ENCODE measurements at regions not wholly inside any gene's neighbourhood (a gene's known extent, or its start where the extent isn't known, plus 50 kb on each side); places are given as distances from the start of the nearest gene placed in this dataset.

DNA sequence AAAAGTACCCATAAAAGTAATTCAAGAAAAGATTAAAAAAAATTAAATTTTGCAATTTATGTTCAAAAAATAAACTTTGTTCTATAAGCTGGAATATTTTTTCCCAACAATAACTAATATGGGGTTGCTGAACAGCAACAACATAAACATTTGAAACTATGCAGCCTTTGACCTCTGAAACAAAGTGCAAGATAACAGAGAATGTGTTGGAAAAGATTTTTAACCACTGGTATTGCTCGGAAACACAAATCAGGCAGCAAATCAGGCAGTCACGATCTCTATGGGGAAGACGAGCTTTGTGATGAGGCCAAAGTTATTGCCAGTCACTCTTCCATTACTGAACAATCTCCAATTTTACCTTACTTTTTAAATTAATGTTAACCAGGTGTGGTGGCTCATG lies 332.1 kb downstream of the PABPC4L start:
- no peak for DNase-seq (ENCODE audit: low read depth)

GRCh38 chr4:133868856-133869255 lies 332.7 kb downstream of the PABPC4L start:
- no peak for DNase-seq (ENCODE audit: low read depth)

GRCh38 chr4:133866328-133866699 lies 335.3 kb downstream of the PABPC4L start:
- no peak for DNase-seq (ENCODE audit: low read depth)

DNA sequence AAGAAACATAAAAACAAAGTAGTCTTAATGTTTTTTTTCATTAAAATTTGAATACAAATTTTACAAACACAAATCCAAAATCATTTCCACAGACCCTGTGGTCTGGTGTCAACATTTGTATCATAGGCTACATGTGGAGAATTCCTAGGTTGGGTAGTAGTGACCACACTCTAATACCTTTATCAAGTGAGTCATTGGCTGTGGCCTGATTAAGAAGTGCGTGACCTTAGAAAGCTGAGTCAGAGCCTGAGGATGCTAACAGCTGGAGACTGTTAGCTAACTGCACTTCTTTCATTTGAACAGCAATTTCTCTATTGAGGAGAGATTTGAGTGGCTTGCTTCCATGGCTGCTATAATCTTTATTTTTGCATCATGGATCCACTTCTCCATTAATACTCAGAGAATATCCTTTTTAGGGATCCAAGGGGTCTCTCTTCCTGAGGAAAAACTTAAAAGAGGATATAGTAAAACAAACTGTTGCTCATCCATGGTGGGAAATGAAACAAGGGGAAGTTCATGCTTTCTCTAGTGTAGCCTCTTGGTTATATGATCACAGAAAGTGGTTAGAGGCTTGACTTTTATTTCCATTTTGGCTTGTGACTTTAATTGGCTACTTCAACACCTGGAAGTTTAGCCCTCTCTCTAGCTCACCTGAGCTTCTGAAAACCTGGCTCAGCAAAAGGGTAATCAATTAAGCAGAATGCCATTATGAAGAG lies 335.8 kb downstream of the PABPC4L start:
- peak; percentile 89 for DNase-seq (ENCODE audit: low read depth)

DNA sequence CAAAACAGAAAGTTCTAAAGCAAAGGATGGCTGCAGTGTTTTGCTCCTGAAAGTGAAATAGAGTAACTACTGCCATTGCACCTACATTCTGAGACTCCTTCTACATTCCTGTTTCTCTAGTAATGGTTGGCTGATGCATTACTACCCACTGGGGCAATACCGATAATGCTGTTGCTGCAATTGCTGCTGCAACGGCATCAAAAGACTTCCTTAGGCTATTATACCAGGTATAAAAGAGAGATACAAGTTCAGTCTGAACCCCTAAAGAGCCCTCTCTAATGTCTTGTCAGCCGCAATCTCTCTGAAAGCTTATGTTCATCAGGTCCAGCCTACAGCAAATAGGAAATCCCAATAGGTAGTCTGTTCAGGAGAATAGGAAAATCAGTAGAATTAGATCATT lies 338.4 kb downstream of the PABPC4L start:
- no peak for DNase-seq (ENCODE audit: low read depth)

DNA sequence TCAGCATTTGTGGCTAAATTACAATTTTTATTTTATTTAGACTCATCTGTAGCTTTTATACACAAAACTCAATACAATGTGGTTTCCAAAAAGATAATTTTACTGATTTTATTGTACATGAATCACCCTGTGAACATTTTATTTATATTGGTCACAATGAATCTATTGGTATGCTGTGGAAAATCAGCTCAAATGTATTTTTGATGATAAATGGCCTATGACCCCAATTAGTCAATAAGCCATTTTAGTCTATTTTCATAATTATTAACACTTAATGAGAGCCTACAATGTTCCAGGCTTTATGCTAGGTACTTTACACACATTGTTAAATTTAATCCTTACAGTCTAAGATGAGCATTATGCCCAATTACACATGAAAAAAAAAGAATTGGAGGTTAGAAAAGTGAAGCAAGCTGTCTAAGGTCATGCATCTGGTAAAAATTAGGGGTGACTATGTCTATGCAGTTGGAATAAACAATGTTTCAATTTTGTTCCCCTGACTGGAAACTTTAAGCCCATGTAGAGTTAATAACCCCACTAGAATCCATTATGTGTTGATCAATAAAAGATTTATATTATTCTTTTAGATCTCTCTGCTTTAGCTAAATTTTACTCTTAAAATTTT lies 344.7 kb downstream of the PABPC4L start:
- DNase-seq (ENCODE audit: low read depth) = peak; percentile 65

GRCh38 chr4:133855001-133855400 lies 346.6 kb downstream of the PABPC4L start:
- no peak for DNase-seq (ENCODE audit: low read depth)

- no peak for DNase-seq (ENCODE audit: low read depth)
Observed at GRCh38 chr4:133839326-133839725, 362.3 kb downstream of the PABPC4L start.

DNA sequence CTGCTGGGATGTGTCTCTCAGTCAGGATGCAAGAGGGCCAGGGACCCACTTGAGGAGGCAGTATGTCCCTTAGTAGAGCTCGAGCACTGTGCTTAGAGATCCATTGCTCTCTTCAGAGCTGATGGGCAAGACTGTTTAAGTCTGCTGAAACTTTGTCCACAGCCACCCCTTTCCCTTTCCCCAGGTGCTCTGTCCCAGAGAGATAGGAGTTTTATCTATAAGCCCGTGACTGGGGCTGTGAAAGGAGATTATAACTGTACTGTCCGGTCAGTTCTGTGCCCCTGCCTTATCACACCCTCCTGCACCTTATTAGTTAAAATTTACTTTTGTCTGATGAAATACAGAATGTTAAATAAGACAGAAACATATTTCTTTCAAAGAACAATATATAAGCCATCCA lies 378.4 kb downstream of the PABPC4L start:
- DNase-seq (ENCODE audit: low read depth) = no peak

GRCh38 chr4:133812954-133813353 lies 388.6 kb downstream of the PABPC4L start:
- DNase-seq (ENCODE audit: low read depth) = no peak

DNA sequence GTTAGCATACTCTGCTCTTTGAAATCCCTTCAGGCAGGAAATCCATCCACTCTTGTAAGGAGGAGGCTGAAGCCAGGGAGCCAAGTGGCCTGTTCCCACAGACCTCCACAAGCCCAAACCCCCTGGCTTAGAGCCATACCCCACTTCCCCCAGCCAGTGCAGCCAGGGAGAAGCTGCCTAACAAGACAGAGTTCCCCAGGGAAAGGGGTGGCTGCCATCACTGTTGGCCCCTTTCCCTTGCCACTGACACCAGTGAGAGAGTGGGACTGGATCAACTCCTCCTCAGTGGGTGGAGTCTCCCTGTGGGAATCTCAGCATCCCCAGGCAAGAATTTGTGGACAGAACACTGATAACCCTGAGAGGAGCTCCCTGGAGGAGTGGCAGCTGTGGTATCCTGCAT lies 389.4 kb downstream of the PABPC4L start:
- no peak for DNase-seq (ENCODE audit: low read depth)

DNA sequence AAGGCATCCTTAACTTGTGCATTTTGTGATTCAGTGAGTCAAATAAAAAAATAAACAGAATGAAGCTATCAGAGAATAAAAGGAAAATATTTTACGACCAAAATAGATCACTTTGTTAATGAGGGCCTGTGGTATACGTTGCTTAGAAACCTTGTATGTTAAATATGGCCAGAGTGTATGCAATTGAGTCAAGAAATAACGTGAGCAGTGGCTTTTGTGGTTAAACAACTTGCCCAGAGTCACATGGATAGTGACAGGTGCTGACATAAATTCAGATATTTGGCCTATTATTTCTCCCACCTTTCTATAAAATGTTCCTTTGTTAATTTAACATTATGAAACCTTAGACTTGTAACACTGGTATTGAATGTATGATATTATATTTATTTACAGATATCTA lies 393.4 kb downstream of the PABPC4L start:
- no peak for DNase-seq (ENCODE audit: low read depth)

GRCh38 chr4:133803341-133803740 lies 398.2 kb downstream of the PABPC4L start:
- DNase-seq (ENCODE audit: low read depth) = no peak

DNA sequence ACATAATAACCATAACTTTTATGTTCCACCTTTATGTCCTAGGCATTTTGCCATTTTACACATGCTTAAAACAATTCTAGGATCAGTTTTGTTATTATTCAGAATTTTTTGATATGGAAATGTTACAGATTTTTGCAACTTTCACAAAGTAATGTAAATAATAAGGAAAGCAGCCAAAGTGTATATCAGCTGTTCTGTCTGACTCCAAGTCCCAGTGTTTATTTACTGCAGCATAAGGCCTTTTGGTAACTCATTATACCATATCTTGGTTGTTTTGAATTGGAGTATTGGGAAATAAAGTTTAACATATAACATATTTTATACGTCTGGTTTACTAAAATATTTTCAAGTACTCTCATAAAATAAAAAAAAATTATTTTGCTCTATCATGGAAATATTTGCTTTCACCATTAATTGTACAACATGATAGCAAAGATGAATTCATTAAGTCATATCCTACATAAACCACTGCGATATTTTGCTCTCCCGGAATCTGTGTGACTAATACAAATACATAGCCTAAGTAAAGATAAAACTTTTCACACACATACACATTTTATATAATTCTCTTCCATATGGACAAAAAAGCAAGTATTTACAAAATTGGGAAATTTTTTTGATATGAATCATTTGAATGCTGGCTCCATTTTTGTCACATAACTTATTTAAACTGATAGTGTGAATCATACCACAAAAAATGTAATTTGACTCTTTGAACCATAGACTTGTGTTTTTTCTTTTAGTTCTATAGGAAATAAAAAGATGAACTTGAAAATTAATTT lies 399.0 kb downstream of the PABPC4L start:
- DNase-seq (ENCODE audit: low read depth) = peak; percentile 61

DNA sequence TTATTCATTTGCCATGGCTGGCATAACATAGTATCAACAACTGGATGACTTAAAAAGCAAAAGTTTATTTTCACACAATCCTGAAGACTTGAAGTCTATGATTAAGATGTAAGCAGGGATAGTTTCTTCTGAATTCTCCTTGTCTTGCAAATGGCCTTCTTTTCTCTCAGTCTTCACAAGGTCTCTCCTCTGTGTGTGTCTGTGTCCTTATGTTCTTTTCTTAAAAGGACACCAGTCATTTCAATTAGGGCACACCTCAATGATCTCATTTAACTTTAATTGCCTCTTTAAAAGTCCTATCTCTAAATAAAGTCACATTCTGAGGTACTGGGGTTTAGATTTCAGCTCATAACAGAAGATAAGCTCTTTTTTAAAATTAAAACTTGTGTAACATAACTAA lies 399.7 kb downstream of the PABPC4L start:
- no peak for DNase-seq (ENCODE audit: low read depth)

GRCh38 chr4:133800966-133801365 lies 400.6 kb downstream of the PABPC4L start:
- DNase-seq (ENCODE audit: low read depth) = no peak

GRCh38 chr4:133799717-133800315 lies 401.8 kb downstream of the PABPC4L start:
- DNase-seq (ENCODE audit: low read depth) = no peak

DNA sequence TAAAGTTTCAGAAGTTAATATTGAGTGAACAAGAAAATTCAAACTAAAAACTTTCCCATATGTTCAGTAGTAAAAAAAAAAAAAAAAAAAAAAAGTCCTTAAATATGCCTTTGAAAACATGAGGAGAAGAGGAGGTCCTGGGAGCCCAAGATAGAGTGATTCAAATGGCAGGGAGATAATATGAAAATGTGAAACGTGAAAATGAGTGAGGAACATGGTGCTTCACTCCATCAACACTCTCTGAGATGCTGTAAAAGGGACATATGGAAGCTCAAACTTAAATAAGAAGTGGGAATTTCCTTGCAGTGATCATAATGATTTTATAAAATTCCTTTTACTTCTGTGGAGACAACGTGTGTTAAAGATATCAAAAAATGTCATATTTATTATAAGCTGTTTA lies 423.9 kb downstream of the PABPC4L start:
- no peak for DNase-seq (ENCODE audit: low read depth)

GRCh38 chr4:133776961-133777360 lies 424.6 kb downstream of the PABPC4L start:
- no peak for DNase-seq (ENCODE audit: low read depth)

GRCh38 chr4:133776503-133776902 lies 425.1 kb downstream of the PABPC4L start:
- DNase-seq (ENCODE audit: low read depth) = no peak

GRCh38 chr4:133775881-133776280 lies 425.7 kb downstream of the PABPC4L start:
- peak; percentile 33 for DNase-seq (ENCODE audit: low read depth)

GRCh38 chr4:133775469-133775868 lies 426.1 kb downstream of the PABPC4L start:
- no peak for DNase-seq (ENCODE audit: low read depth)

DNA sequence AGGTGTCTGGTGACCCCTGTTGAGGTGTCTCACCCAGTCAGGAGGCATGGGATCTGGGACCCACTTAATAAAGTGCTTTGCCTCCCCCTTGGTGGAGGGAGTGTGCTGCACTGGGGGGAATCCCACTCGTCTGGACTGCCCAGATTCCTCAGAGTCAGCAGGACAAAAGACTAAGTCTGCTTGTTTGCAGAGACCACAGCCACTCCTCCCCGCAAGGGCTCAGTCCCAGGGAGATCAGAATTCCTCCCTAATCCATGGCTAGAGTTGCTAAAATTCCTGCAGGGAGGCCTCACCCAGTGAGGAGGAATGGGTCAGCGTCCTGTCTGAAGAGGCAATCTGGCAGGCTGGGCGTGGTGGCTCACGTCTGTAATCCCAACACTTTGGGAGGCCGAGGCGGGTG lies 442.2 kb downstream of the PABPC4L start:
- DNase-seq (ENCODE audit: low read depth) = no peak

Measured in HS-5 (cell line).